Activated T-cell treated with anti-CD3 and anti-CD28 coated beads, Interleukin-2, amount 50 U/mL, for 72 hours (primary cell): ENCODE measurements at regions not wholly inside any gene's neighbourhood (a gene's known extent, or its start where the extent isn't known, plus 50 kb on each side); places are given as distances from the start of the nearest gene placed in this dataset.
A peak's percentile ranks its signal among the peaks of the same experiment; 100 is the strongest.
"Not testable (repeated sequence)": the region's sequence is repeated elsewhere in the genome, so short reads cannot be mapped to it uniquely, and the experiment has no call there.

Source experiments
- ATAC-seq, 2 donors: fragments of 150-1000 bp; cut with Tn5 transposase; replicated peaks in 1 of 2; 2 replicates each; pipeline ENCODE4 v1.10.0; 2021; ENCODE audit warnings: moderate library complexity in 2 of 2, mild to moderate bottlenecking in 1 of 2
- DNase-seq, 2 donors: peaks; one replicate each; pipeline ENCODE4 v3.0.0; 2021 to 2022; ENCODE audit warnings: mixed read lengths in 1 of 2
- H3K27ac Mint-ChIP-seq: one replicate; pipeline ENCODE4 v1.8.0; 2022; ENCODE audit warnings: mild to moderate bottlenecking, moderate library complexity, mixed read lengths
- H3K27me3 Mint-ChIP-seq: one replicate; pipeline ENCODE4 v1.8.0; 2022; ENCODE audit warnings: low read depth, mixed read lengths
- H3K36me3 Mint-ChIP-seq, 2 donors: one replicate each; pipeline ENCODE4 v1.8.0; 2022; ENCODE audit warnings: mixed read lengths in 2 of 2, mild to moderate bottlenecking in 1 of 2; ENCODE audit not compliant: insufficient read depth in 2 of 2
- H3K4me1 Mint-ChIP-seq: one replicate; pipeline ENCODE4 v1.8.0; 2022; ENCODE audit warnings: low read depth, mixed read lengths
- H3K4me3 Mint-ChIP-seq, 2 donors: one replicate each; pipeline ENCODE4 v1.8.0; 2022; ENCODE audit warnings: mild to moderate bottlenecking in 2 of 2, mixed read lengths in 2 of 2, moderate library complexity in 2 of 2
- H3K9me3 Mint-ChIP-seq, 2 donors: one replicate each; pipeline ENCODE4 v1.8.0; 2022; ENCODE audit warnings: mixed read lengths in 2 of 2

DNA sequence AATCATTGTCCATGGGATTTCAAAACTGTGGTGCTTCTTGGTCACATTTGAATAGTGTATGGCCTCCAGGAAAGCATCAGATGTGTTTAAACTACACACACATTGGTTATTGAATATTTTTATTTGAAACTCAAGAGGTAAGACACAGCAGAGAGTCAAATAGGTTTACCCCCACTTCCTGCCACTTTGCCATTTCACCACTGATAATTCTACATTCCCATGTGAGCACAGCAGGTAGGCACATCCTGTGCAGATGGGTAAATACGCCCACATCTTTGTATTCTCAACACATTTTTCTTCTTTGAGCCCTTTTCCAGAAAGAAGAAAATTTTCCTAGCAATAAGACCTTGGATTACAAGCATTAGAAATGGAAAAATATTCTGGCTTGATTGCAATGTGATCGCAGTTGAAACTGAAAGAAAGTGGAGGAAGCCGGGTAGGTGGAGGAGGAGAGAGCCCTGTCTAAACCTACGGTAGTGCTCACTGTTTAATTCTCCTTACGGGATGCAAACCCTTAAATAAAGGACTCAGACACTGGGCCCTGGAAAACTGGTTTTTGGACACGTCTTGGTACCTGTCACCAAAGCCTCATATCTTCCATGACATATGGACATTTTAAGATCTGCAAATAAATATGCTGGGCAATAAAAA lies 167.7 kb downstream of the COG6 start:
- ATAC-seq (no peak), DNase-seq (no peak)
- Mint-ChIP-seq H3K27me3 (peaks cover 5% of the 10 kb centered on the region), H3K4me3 (peak overlapping the region; percentile 56 to 81), H3K36me3 (no peaks in the 10 kb centered on the region), H3K9me3 (no peaks in the 10 kb centered on the region), H3K27ac (no peak overlapping the region), H3K4me1 (peaks cover 30% of the 10 kb centered on the region)

DNA sequence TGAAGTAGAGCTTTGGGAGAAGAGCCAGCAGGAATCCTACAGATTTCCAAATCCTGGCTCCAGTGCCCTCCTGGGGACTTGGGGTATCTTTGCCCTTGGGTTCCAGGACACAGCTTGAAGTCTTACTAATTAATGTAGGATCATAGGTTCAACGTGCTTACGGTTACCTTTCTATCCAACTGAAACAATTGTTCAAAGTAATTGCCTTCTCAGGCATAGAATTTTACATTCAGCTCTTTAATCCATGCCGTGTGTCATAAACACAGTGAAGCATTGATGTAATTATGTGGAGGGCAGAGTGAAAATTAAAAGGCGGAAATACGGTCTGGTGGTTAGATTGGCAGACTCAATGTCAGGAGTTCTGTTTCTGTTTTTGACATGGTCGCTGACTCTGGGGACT lies 170.4 kb downstream of the COG6 start:
- H3K27ac Mint-ChIP-seq, result no peak overlapping the region
- no peak overlapping the region for H3K4me3 Mint-ChIP-seq
- peaks cover 0 to 2% of the 10 kb centered on the region in 2 donors for H3K36me3 Mint-ChIP-seq
- no peak for DNase-seq
- H3K27me3 Mint-ChIP-seq, result peaks cover 5% of the 10 kb centered on the region
- no peak for ATAC-seq
- H3K4me1 Mint-ChIP-seq, result peaks cover 30% of the 10 kb centered on the region
- peaks cover 0 to 3% of the 10 kb centered on the region in 2 donors for H3K9me3 Mint-ChIP-seq

DNA sequence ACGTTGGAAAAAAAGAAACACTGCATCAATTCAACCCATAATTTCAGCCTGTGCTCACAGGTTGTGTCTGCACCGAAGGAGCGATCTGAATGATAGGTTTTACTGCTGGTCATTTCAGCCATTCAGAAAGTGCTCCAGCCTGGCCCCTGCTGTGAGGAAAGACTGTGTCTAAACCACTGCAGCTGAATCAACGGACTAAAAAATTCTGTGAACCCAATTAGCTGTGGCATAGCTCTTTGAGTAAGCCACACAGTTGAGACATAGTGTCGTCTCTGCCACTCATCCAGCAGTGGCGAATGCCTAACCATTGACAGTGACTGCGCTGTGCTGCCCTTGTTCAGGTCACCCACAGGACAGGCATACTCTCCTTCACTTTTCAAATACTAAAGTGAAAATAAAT lies 179.8 kb downstream of the COG6 start:
- Mint-ChIP-seq H3K27me3 (peaks cover 25% of the 10 kb centered on the region), H3K27ac (no peak overlapping the region), H3K9me3 (peaks cover 2 to 8% of the 10 kb centered on the region in 2 donors), H3K4me1 (peaks cover 11% of the 10 kb centered on the region), H3K4me3 (no peak overlapping the region), H3K36me3 (no peaks in the 10 kb centered on the region)
- DNase-seq (no peak), ATAC-seq (no peak)

DNA sequence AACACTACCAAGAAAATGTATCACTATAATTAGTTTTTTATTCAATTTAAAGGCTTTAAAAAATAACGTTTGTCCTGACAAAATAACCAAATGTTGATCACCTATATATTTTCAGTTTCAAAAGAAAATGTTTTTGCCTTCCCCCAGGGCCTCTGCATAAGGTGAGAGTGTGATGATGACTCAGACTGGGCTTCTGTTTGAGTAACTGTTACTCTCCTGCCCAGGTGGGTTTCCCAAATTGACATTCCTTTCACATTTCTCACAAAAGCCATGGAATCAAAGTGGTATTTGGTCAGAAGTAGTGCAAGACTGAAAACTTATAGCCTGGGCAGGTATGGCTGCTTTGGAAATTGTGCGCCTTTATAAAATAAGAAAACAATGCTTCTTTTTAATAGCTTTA lies 180.6 kb downstream of the COG6 start:
- DNase-seq, result peak in 1 of 2 donors; percentile 4
- Mint-ChIP-seq H3K36me3 (no peaks in the 10 kb centered on the region), H3K27me3 (peaks cover 26% of the 10 kb centered on the region), H3K27ac (no peak overlapping the region), H3K4me1 (peaks cover 11% of the 10 kb centered on the region), H3K4me3 (no peak overlapping the region), H3K9me3 (peaks cover 2 to 8% of the 10 kb centered on the region in 2 donors)
- ATAC-seq, result peak; percentile 36 to 43

DNA sequence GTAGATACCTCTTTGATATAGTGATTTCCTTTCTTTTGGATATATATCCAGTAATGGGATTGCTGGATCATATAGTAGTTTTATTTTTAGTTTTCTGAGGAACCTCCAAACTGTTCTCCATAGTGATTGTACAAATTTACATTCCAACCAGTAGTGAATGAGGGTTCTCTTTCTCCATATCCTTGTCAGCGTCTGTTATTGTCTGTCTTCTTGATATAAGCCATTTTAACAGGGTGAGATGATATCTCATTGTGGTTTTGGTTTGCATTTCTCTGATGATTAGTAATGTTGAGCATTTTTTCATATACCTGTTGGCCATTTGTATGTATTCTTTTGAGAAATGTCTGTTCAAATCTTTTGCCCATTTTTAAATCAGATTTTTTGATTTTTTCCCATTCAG lies 182.4 kb downstream of the COG6 start:
- peaks cover 21% of the 10 kb centered on the region for H3K27me3 Mint-ChIP-seq
- not testable (repeated sequence) for H3K36me3 Mint-ChIP-seq, H3K9me3 Mint-ChIP-seq, H3K27ac Mint-ChIP-seq, ATAC-seq, DNase-seq, H3K4me3 Mint-ChIP-seq
- H3K4me1 Mint-ChIP-seq, result peaks cover 11% of the 10 kb centered on the region

DNA sequence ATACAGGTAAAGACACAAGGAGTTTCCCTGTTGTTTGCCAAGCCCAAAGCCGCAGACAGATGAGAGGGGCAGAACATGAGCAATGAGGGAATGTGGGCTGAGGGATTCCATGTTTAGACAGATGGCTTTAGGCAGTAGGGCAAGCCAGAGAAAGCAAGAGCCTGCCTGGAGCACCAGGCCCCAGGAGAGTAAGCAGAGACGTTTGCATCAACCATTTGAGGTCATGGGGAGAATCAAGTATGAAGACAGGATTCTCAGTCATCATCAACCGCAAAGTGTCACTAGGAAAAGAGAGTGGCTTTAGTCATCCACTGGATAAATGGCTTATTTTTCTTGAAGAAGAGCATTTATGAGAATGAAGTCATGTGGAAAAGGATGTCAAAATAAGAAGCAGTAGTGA lies 184.7 kb downstream of the COG6 start:
- no peaks in the 10 kb centered on the region for H3K36me3 Mint-ChIP-seq
- peaks cover 0 to 4% of the 10 kb centered on the region in 2 donors for H3K9me3 Mint-ChIP-seq
- no peak for DNase-seq
- peaks cover 11% of the 10 kb centered on the region for H3K4me1 Mint-ChIP-seq
- H3K4me3 Mint-ChIP-seq, result no peak overlapping the region
- no peak for ATAC-seq
- peaks cover 7% of the 10 kb centered on the region for H3K27me3 Mint-ChIP-seq
- H3K27ac Mint-ChIP-seq, result no peak overlapping the region

DNA sequence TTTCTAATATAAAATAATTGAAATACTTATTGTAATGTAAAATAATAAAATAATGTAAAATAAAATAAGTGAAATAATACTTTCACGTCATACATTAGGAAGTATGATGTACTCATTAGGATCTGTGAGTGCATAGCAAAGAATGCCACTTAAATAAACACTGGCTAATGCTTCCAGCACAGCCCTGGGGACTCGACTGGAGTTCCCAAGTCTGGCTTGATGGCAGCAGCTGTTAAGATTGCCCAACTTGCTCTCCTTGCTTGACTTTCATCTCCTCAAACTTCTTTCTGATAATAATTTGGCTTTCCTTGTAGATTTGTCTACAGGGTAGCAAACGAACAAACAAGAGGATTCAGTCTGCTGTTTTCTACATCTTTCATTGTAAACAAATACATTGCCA lies 191.9 kb downstream of the COG6 start:
- Mint-ChIP-seq H3K36me3 (peaks cover 2 to 6% of the 10 kb centered on the region in 2 donors), H3K4me3 (no peak overlapping the region), H3K4me1 (no peaks in the 10 kb centered on the region), H3K27me3 (no peaks in the 10 kb centered on the region), H3K27ac (no peak overlapping the region), H3K9me3 (peaks cover 8 to 18% of the 10 kb centered on the region in 2 donors)
- DNase-seq (no peak), ATAC-seq (no peak)

DNA sequence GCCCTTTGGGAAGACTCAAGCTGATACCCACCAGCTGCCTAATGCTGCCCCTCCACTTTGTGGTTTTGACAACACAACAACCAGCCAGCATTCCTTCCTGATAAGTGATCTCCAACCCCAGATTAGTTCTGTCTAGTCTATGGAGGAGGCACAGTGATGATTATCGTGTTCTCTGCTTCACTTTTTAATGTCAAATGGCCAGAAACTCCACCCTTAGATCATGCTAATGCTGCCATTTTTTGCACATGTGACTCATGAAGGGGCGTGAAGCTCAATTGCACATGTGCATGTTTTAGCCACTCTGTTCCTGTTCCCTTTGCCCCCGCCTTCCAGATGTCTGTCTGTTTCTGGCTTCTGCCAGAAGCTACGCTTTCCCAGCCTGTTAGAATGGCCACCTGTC lies 199.8 kb downstream of the COG6 start:
- Mint-ChIP-seq H3K4me1 (no peaks in the 10 kb centered on the region), H3K36me3 (peaks cover 6 to 13% of the 10 kb centered on the region in 2 donors), H3K27me3 (peaks cover 12% of the 10 kb centered on the region), H3K4me3 (no peak overlapping the region), H3K9me3 (peaks cover 10 to 15% of the 10 kb centered on the region in 2 donors), H3K27ac (no peak overlapping the region)
- ATAC-seq (no peak), DNase-seq (no peak)

DNA sequence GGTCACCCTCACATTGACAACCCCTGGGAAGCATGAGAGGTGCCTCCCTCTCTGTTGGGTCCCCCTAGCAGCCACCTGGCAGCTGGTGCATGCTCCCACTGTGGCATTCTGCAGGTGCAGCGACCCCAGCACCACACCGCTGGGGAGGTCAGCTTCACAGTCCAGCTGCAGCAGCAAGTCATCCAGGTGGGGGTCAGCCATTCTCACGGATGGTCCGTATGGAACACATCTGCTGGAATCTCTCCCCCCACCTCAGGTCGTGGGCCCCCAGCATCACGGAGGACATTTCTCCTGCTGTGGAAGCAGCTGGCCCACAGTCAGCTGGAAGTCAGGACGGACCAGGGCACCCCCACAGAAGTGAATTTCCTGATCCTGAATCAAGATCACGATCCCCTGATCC lies 201.3 kb downstream of the COG6 start:
- no peaks in the 10 kb centered on the region for H3K4me1 Mint-ChIP-seq
- H3K27me3 Mint-ChIP-seq, result peaks cover 19% of the 10 kb centered on the region
- H3K27ac Mint-ChIP-seq, result no peak overlapping the region
- peaks cover 6 to 10% of the 10 kb centered on the region in 2 donors for H3K9me3 Mint-ChIP-seq
- peaks cover 4 to 13% of the 10 kb centered on the region in 2 donors for H3K36me3 Mint-ChIP-seq
- ATAC-seq (no peak), DNase-seq (no peak)
- H3K4me3 Mint-ChIP-seq, result no peak overlapping the region

DNA sequence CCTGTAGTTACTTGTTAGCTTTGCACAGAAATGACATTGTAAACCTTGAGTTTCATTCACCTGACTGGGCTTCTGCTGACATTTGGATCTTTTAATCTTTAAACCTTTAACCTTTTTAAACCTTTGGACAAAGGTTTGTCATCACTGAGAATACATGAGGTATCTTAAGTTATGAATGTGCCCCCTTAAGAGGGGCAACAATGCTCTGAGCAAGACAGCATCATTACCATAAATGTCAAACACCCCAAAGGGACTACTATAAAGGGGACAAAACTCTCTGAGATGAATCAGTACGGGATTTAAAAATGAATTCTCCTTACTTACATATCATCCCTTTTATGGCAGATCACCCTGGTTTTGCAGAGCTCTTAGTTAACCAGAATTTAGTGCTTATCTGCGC lies 203.3 kb downstream of the COG6 start:
- Mint-ChIP-seq H3K27me3 (peaks cover 19% of the 10 kb centered on the region), H3K4me1 (no peaks in the 10 kb centered on the region), H3K27ac (no peak overlapping the region), H3K36me3 (peaks cover 1% of the 10 kb centered on the region in 2 donors), H3K9me3 (peaks cover 0 to 1% of the 10 kb centered on the region in 2 donors), H3K4me3 (no peak overlapping the region)
- ATAC-seq (no peak), DNase-seq (no peak)

DNA sequence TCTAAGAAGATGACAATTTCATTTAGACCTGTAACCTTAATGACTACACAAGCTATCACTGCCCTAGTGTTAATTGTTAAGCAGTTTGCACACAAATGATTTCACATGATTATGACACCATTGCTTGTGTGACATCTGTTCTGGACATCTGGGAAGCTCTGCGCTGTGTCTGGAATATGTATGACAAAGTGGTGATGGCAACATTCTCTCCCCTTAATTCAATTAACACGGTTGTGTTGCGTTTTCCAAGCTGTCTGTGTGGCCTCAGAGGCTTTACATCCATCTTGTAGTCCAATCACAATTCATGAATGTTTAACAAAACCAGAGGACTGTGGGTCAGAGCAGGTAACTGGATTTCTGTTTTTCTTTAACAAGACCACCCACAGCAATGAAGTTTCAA lies 204.4 kb downstream of the COG6 start:
- ATAC-seq, result no peak
- H3K9me3 Mint-ChIP-seq, result peaks cover 0 to 1% of the 10 kb centered on the region in 2 donors
- peaks cover 19% of the 10 kb centered on the region for H3K27me3 Mint-ChIP-seq
- no peak overlapping the region for H3K4me3 Mint-ChIP-seq
- no peaks in the 10 kb centered on the region for H3K4me1 Mint-ChIP-seq
- peaks cover 0 to 1% of the 10 kb centered on the region in 2 donors for H3K36me3 Mint-ChIP-seq
- no peak for DNase-seq
- no peak overlapping the region for H3K27ac Mint-ChIP-seq

DNA sequence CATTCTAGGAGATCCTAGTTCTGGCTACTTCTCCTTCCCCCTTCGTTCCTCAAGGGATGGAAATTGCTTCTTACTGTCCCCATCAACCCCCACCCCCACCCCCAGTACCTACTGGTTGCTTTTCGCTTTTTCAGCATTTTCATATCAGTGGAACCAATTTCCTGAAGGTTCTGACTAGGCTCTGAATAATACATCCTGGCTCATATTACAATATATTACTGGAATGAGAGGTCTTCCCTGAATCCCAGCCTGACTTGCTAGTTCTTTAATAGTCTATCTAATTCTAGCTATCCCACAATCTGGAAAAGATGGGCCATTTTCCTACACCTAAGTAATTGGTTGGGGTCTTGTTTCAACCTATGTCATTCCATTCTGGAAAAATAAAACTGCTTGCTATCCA lies 207.4 kb downstream of the COG6 start:
- Mint-ChIP-seq H3K27ac (no peak overlapping the region), H3K4me1 (peaks cover 10% of the 10 kb centered on the region), H3K4me3 (no peak overlapping the region), H3K9me3 (peaks cover 3% of the 10 kb centered on the region in 2 donors), H3K27me3 (peaks cover 7% of the 10 kb centered on the region), H3K36me3 (peaks cover 0 to 3% of the 10 kb centered on the region in 2 donors)
- no peak for DNase-seq
- no peak for ATAC-seq

DNA sequence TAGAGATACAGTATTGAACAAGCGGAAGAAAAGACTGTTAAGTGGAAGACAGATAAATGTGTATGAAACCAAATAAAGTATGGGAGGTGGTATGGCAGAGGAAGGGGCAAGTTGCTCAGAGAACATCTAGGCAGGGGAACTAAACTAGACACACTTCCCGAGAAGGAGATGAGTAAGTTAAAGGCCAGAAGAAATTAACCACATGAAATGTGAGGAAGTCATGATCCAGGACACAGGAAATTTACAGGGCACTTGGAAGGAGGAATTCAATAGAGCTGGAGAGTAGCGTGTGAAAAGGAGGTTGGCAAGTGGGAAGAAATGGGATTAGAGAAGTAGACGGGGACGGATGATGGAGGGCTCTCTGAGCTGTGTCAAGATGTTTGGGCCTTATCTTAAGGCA lies 208.8 kb downstream of the COG6 start:
- no peak for ATAC-seq
- peaks cover 0 to 3% of the 10 kb centered on the region in 2 donors for H3K36me3 Mint-ChIP-seq

DNA sequence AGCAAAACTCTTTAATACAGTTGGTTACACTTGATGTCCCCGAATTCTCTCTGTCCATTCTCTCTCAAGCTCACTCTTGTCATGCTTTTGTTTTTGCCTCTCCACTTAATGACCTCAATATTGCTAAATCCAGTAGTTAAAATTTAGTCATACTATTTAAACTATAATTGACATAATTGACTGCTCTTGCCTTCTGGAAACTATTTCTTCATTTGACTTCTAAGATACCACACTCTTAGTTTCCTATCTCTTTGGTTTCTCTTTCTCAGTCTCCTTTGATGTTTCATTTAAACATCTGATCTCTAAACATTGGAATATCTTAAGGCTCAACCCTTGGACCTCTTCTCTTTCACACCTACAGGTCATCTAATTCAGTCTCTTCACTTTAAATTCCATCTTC lies 211.3 kb downstream of the COG6 start:
- ATAC-seq (peak; percentile 74 to 75), DNase-seq (no peak)
- Mint-ChIP-seq H3K27me3 (peaks cover 8% of the 10 kb centered on the region), H3K36me3 (peaks cover 0 to 3% of the 10 kb centered on the region in 2 donors), H3K4me1 (peaks cover 10% of the 10 kb centered on the region), H3K9me3 (peaks cover 3 to 5% of the 10 kb centered on the region in 2 donors), H3K4me3 (peak overlapping the region in 1 of 2 donors; percentile 3), H3K27ac (peak overlapping the region; percentile 6)

More for the DNA sequence above, 208.8 kb downstream of the COG6 start:
- H3K27me3 Mint-ChIP-seq, result peaks cover 15% of the 10 kb centered on the region
- DNase-seq, result no peak
- H3K9me3 Mint-ChIP-seq, result peaks cover 3 to 6% of the 10 kb centered on the region in 2 donors
- peaks cover 10% of the 10 kb centered on the region for H3K4me1 Mint-ChIP-seq
- H3K27ac Mint-ChIP-seq, result no peak overlapping the region
- no peak overlapping the region for H3K4me3 Mint-ChIP-seq
